Muscle of arm (tissue), 1 donor: ENCODE measurements at regions not wholly inside any gene's neighbourhood (a gene's known extent, or its start where the extent isn't known, plus 50 kb on each side); places are given as distances from the start of the nearest gene placed in this dataset.
A peak's percentile ranks its signal among the peaks of the same experiment; 100 is the strongest.

ENCODE experiments used
- DNase-seq: peaks from one replicate; pipeline ENCODE4 v3.0.0-alpha.2; 2013

DNA sequence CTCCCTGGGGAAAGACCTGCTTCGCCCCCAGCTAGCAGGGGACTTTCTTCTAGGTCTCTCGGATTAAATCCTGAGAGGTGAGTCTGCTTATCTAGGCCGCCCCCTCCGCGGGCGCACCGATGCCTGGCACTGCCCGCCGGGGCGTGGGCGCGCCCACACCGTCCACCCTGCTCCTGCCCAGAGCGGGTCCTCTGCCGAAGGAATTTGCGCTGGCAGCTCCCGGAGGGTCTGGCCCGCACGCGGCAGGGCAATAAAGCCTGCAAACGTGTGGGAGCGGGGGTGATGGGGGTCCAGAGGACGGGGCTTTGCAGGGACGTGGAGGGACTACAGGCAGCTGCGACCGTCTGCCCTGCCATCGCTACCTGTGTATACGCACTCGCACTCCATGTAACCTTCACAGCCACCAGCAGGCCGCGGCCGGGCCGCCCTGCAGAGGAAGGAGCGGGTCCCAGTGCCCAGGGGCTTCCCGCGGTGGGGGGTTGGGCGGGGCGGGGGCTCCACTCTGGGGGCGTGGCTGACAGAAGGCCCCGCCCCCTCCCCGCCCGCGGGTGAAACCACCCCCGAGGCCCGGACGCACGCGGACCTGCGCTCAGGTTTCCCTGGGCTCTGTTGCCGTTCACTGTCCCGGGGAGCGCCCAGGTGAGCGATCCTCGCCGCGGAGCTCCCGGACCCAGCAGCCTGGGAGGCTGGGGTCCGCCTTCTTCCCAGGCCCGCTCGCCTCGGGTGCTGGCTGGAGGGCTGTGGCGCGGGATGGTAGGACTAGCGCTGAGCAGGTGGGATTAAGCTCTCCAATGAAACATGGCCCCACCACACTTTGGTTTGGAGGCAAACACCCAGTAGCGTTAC lies 174.5 kb upstream of the HS6ST1 start:
- DNase-seq, result no peak

DNA sequence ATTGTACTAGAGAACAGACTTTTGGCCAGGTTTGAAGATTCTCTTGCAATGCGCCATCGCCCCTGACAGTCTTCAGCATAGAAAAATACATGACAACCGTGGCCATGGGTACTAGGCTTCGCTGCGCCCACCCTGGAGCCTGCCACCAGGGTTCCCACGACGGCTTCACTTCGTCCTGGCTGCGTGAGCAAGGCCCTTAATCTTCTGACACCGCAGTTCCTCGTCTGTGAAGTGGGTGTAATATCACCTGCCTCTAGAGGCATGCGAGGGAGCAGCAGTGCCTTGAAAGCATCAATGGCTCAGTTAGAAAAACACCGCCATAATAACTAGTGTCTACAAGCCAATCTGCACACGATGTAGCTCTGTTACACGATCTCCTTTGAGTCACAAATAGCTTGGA lies 175.2 kb upstream of the HS6ST1 start:
- no peak for DNase-seq

DNA sequence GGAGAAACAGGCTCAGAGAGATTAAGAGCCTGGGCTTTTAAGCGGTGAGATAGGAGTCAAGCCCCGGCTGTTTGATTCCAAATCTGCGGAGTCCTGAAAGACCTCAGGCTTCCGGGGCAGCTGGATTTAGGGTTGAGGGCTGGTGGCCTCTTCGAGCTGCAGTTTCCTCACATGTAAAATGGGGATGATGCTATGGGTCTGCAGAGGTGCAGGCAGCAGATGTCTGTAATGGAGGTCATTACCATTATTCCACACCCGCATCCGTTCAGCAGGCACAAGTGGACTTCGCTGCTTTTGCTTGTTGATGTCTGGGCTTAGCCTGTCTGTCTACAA lies 175.6 kb upstream of the HS6ST1 start:
- no peak for DNase-seq

DNA sequence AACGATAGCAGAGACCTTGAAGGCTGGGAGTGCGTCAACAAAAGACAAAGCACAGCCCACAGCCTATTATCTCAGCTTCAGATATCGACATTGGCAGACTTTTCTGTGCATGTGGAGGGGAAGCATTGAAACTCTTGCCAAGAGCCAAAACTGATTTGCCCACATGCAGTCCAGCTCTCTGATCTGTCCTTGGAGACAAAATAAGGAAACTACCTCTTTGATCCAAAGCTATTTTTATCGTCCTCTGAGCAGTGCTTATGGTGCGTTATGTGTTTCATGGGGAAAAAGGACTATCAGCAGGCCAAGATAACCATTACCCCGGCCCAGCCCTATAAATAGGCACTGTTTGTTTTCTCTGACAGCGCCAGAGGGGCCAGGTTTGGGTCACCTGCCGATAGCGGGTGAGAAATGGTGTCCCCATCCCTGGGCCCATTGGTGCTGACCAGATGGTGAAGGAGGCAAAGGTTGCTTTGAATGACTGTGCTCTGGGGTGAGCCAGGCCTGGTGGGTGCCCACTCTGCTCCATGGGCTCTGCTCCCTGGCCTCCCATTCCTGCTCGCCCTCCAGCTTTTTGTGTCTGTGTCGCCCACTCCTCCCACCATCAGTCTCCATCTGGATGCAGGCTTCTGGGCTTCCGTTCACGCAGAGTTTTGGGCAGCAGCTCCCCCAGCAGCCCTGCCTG lies 176.1 kb upstream of the HS6ST1 start:
- no peak for DNase-seq

DNA sequence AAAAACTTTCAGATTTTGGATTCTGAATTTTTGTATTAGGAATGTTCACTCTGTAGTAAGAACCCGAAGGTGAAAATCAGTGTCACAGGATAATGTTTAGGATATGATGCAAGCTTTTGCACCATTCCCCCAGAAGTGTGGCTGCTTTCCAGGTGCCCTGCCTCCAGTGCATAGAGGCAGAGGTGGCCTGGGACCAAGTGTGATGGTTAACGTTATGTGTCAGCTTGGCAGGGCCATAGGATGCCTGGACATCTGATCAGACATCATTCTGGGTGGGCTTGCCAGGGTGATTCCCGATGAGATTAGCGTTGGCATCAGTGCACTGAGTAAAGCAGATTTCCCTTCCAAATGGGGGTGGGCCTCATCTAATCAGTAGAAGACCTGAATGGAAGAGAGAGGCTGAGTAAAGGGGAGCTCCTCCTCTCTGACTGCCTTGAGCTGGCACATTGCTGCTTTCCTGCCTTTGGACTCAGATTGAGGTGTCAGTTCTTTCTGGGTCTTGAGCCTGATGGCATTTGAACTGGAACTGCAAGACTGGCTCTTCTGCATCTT lies 177.4 kb upstream of the HS6ST1 start:
- DNase-seq, result no peak

DNA sequence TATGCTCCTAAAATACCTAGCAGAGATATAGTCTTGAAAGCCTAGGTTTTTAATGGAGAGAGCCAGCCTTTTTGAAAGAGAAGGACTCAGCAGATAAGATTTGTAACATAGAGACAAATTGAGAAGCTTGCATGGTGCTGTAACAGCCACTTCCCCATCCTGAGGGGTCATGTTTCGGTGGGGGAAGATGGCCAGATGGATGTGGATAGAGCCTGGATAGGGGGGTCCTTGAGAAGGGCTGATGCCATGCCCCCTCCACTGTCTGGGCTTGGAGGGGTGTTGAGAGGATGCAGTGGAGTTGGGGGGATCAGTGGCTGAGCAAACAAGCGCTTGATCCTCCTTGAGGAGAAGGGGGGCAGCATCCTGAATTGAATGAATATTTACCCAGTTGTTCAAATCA lies 178.0 kb upstream of the HS6ST1 start:
- DNase-seq, result no peak

DNA sequence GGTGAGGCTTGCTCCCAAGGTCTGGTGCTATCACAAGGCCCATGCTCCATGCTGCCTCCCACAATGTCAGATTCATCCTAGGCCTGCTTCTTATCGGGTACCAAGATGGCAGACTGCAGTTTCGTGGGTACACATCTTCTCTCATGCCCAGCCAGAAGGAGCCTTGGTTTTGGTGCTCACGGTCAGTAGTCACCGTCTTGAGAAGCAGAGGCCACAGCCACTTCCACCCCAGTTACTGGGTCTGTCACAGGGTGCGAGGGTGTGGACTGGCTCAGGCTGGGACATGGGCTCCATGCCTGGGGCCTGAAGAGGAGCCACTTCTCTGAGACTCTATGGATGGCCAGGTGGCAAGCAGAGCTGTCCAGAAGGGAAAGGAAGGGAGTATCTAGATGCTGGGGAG lies 178.8 kb upstream of the HS6ST1 start:
- no peak for DNase-seq

DNA sequence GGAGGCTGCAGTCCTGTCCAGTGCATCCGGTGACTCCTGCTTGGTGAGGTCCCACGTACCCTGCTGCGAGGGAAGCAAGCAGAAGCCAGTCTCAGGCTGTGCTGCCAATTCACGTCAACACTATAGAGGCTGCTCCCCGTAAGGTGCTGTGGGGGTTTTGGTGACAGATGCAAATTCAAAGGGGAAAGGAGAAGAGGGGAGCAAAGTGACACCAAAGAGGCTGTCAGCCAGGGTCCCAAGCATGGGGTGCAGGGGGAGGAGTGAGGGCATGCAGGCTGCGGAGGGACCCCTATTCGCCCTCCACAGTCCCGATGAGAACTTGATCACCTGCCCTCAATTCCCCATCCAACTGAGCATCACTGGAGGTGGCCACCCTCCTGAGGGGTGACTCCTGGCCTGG lies 179.4 kb upstream of the HS6ST1 start:
- no peak for DNase-seq

DNA sequence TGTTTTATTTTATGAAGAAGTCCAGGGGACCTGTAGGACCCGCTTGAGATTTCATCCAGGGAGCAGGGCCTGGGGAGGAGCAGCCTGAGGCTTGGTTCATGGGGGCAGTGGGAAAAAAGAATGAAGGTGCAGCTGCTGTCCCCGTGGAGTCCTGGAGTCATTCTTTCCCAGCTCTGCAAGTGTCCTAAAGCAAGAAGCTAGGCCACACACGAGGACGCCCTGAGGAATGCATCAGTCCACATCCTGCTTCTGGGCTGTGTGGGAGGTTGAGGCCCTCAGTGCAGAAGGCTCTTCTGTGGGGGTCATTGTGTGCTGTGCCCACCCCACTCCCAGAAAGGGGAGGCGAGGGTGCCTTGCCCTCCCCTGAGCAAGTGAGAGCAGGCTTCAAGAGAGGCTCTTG lies 179.9 kb upstream of the HS6ST1 start:
- no peak for DNase-seq

DNA sequence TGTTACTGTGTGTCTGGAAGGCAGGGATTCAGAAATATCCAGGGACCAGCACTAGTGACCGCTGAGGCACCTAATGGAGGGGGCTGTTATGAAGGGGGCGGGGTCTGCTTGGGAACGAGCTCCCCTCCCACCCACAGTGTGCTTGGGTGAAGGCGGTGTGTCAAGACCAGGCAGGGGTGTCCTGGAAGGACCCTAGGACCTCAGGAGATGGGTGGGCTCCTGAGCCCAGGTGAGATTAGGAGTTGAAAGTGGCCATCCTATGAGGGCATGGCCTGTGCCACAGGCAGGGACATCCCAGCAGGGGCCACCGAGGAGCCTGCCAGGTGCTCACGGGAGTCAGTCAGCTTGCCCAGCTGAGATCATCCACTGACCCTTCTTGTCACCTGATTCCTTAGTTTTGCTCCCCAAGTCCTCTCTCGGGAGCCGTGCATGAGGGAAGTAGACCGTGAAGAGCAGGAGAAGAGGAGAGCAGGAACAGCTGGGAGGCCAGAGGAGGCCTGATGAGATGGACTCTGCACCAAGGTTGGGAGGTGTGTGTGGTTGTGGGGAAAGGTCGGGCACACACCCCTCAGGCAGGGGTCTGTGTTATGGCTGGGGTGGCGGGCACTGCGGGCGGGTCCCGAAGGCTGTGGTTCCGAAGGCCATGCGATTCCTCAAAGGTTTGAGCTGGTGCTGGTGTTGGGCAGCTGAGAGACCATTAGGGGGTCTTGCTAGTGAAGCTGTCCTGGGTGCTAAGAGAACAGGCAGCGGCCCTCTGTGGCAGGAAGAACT lies 180.9 kb upstream of the HS6ST1 start:
- no peak for DNase-seq

DNA sequence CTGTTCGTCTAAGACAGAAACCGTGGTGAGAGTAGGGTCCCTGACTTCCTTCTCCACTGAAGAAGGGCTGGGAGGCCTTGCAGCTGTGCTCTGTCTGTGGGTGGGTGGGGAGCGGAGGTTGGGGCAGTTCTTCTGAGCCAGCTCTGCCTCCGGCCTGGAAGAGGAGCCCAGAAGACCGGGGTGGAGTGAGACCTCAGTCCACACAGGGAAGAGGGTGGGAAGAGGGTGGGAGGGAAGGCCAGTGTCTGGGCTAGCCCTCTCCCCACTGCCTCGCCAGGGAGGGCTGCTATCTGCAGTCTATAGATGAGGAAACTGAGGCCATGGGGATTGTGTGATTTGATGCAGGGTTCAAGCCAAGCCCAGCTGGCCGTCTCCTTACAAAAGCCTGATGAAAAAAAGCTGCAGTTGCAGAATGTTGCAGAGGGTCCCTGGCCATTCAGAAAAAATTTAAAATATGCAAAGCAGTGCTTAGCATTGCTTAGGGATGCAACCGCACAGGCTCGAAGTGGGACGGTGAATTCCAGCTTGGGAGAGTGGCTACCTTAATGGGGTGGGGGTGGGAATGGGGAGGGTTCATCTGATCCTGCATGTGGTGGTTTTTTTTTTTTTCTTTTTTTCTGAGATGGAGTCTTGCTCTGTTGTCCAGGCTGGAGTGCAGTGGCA lies 181.6 kb upstream of the HS6ST1 start:
- DNase-seq, result peak; percentile 28

DNA sequence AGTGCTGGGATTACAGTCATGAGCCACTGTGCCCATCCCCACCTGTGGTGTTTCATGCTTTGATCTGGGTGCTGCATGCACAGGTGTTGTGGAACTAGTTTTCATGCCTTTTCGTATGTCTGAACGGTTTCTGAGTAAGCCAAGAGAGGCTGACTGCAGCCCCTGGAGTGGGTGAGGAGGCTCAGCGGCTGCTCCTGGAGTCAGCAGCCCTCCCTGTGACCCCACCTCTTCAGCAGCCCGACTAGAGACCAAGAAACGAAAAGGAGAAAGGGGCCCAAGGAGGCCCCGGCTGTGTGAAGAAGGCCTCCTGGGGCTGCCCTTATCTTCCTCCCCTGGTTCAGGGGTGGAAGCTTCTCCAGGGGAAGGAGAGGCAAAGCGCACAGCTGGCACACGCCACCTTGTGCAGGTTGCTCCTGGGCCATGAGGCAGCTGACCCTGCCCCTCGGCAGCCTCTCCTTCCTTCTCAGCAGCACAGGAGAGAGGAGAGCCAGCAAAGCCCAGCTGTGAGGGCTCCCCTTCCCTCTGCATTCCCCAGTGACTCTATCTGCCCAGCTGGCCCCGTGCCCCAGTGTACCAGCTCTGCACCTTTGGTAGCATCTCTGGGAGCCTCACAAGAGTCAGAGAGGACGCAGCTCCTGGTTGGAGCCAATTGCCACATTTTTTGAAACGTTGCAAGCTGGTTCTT lies 182.5 kb upstream of the HS6ST1 start:
- no peak for DNase-seq

DNA sequence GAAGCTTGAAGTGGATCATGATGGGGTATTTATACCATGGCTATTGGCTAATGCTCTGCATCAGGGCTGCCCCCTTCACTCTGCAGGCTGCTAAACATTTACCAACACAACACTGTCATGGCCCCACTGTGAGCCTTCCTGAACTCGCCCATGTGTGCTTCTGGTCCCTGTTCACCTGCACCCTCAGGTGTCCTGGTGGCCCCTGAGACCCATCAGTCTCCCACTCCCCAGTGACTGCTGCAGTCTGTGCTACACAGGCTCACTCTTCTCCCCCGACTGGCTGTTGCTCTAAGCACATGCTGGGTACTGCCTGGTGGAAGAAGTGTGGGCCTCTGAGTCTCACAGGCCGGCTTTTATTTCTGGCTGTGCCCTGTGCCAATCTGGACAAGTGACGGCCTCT lies 183.0 kb upstream of the HS6ST1 start:
- DNase-seq, result no peak

DNA sequence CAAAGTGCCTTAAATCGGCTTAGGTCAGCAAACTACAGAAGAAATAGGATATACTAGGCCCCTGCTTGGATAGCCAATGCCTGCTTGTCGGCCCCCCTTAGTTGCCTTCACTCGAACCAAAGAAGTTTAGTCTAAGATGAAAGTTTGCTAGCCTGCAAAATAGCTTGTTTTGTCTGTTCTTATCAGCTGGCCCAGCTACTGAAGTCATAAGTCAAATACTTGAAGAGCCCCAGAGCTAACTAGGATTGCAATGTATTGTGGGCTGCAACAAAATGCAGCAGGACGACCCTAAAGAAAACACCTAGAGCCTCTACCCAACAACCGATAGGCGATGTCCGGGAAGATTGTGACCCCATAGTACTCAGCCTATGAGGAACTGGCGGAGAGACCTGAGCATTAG lies 183.5 kb upstream of the HS6ST1 start:
- no peak for DNase-seq

DNA sequence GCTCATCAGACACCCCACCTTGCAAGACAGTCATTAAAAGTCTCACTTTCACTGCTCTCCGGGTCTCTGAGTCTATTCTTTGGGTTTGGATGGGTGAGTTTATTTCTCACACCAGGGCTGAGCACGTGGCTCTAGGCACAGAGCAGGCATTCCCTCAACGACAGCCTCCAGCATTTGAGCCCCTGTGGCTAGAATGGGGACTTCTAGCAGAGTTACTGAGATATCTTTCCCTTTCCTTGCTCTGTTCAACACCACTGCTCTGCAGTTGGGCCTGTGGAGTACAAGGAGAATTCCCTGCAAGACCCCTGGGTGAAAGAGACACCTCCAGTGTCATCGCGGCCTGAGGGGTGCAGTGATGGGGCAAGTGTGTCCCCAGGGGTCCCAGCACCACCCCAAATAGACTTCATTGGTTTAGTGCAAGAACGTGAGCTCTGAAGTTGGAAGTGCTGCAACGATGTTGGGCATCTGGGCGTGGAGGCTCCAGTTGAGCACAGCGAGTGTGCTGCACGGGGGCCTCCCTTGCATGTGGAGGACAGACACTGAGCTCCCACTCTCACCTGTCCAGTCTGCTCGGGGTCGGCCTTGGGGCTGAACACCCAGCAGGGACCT lies 184.1 kb upstream of the HS6ST1 start:
- DNase-seq, result no peak

DNA sequence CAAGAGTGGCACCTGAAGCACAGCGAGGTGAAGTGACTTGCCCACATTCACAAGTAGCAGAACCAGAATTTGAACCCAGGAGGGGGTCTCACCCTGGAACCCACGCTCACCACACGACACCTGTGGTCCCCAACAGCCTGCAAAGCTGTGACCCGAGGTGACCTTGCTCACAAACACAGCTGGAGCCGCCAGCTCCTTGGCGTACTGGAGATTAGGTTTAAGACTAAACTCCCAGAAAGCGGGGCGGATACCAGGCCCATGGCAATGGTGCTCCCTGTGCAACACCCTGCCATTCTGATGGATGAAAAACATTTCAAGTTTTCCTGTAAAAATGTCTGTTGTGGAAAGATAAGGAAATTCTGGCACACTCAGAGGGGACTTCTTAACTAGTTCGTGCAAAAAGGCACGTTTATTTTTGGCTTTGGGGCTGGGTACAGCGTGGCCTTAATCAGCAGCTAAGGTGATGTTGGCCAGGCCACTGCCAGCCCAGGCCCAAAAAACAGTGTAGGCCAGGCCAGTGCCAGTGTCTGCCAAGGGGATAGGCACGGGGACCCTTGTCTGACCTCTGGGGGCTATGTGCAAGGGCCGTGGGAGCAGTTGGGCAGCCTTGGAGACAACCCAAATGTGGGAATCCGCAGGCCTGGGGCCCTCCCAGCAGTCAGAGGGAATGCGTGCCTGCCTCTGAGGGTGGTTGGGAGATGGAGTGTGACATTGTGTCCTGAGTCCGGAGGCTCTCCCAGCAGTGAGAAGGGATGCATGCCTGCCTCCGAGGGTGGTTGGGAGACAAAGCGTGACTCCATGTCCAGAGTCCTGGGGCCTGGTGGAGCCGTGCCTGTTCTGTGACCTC lies 185.0 kb upstream of the HS6ST1 start:
- no peak for DNase-seq

DNA sequence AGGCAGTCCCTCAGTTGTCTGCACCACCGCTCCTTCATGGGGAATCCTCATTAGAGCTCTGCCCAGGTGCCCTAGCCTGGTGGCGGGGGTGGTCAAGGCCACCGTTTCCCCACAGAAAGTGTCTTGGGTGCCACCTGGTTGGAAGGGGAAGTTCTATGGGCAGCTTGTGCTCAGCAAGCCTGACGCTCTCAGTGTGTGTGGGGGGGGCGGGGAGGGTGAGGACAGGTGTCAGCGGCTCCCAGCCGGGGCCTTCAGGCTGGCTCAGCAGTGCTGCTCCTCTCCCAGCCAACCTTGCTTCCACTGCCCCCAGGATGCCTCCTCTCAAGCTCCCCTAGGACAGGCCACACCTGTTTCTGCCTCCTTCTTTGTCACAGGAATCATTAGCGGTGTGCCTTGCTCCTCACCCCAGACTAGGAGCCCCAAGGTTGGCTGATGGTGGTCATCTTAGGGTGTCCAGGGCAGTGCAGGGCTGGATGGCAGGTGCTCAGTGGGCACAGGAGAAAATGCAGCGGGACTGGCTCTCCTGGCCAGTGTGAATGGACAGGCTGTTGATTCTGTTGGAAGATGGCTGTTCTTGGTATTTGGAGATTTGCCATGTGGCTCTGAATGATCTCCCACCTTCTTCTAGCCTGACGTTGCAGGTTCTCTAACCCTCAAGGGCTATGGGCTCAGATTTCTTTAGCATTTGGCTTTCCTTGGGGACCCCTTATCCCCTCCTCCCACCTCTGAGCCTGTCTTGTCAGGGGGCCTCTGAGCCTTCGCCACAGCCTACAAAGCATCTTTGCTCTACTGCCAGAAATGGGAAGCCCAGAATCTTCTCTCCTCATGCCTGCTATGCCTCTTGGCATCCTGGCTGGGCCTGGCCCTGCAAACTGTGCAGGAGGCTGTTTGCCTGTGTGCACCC lies 185.8 kb upstream of the HS6ST1 start:
- DNase-seq, result no peak

DNA sequence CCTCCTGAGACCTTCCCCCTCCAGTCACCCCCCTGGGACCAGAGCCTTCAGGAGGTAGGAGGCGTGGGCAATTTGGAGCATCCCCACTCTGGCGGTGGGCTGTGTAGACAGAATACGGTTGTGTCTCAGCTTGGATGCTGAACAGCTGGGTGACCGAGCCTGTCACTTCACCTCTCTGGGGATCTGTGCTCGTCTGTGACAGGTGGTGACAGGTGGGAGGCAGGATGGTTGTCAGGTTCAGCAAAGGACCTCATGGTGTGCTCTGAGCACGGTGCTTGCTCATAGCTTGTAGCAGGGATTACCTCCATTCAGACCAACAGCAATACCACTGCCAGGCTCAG lies 186.5 kb upstream of the HS6ST1 start:
- DNase-seq, result no peak
